ENCODE measurements at regions not wholly inside any gene's neighbourhood (a gene's known extent, or its start where the extent isn't known, plus 50 kb on each side); places are given as distances from the start of the nearest gene placed in this dataset.

DNA sequence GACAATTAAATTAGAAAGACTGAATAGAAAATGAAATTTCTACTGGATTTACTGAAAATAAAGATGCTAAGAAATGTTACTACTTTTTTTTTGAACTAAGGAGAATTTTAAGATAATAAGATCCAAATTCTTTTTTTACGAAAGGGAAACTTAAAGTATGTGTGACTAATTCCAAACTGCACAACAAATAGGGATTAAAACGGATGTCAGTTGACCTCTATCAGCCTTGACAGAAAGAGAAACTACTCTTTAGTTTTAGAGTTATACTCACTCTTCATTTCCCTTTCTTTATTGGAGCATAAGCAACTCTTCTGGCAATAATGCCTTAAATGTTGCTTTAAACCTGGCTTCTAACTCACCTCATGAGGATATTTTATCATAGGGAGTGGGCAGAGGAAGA, 273.8 kb downstream of the SLITRK6 start:
- H3K4me1 ChIP-seq (ENCODE audit: insufficient read depth, low read length, severe bottlenecking), result peaks cover 12% of the 10 kb centered on the region
- no peak overlapping the region for H3K27ac ChIP-seq (ENCODE audit: low read depth, low read length, poor library complexity, severe bottlenecking)
- H3K4me2 ChIP-seq (ENCODE audit: low read length), result no peak overlapping the region
- H3K36me3 ChIP-seq (ENCODE audit: insufficient read depth, low read length), result no peaks in the 10 kb centered on the region
- H3K9me3 ChIP-seq (ENCODE audit: low read length), result no peaks in the 10 kb centered on the region
- H3K4me3 ChIP-seq (ENCODE audit: low read depth, low read length, poor library complexity, severe bottlenecking), result no peak overlapping the region
- no peaks in the 10 kb centered on the region for H3K27me3 ChIP-seq (ENCODE audit: insufficient read depth, low read length)
- H3K9me2 ChIP-seq (ENCODE audit: low read depth, low read length), result no peaks in the 10 kb centered on the region
- no peaks in the 10 kb centered on the region for H3K79me2 ChIP-seq (ENCODE audit: insufficient read depth, low read length)
- no peak overlapping the region for H2AFZ ChIP-seq (ENCODE audit: low read length)
- TF ChIP-seq, protein P1, sequence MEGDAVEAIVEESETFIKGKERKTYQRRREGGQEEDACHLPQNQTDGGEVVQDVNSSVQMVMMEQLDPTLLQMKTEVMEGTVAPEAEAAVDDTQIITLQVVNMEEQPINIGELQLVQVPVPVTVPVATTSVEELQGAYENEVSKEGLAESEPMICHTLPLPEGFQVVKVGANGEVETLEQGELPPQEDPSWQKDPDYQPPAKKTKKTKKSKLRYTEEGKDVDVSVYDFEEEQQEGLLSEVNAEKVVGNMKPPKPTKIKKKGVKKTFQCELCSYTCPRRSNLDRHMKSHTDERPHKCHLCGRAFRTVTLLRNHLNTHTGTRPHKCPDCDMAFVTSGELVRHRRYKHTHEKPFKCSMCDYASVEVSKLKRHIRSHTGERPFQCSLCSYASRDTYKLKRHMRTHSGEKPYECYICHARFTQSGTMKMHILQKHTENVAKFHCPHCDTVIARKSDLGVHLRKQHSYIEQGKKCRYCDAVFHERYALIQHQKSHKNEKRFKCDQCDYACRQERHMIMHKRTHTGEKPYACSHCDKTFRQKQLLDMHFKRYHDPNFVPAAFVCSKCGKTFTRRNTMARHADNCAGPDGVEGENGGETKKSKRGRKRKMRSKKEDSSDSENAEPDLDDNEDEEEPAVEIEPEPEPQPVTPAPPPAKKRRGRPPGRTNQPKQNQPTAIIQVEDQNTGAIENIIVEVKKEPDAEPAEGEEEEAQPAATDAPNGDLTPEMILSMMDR (IDR thresholded peaks at IDR 0.05; ENCODE audit: low read length), result no peak
- no peak for TF ChIP-seq EZH2 (IDR thresholded peaks at IDR 0.05; ENCODE audit: borderline replicate concordance, low read length)
- H3F3A ChIP-seq (ENCODE audit: insufficient read depth, low read length), result no peaks in the 10 kb centered on the region
- H3K9ac ChIP-seq (ENCODE audit: low read length), result no peak overlapping the region
- no peaks in the 10 kb centered on the region for H4K20me1 ChIP-seq (ENCODE audit: insufficient read depth, low read length)

DNA sequence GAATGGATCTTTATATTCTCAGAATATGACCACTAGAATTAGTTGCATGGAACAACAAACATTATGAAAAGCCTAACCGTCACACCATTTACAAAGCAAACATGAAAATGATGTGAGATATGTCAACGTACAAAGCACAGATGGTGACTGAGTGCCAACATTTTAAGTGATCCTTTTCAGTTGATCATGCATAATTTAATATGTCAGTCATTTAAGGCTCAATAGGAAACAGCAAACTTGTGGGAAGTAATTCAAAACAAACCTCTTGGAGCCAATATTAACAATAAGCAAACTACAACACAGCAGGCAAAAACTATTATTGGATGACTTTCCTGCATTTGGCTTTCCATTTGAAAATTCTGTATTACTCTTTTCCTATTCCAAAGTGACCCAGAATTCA, 277.6 kb downstream of the SLITRK6 start:
- Histone ChIP-seq H2AFZ (ENCODE audit: low read length) (no peak overlapping the region), H3K36me3 (ENCODE audit: insufficient read depth, low read length) (no peaks in the 10 kb centered on the region)

DNA sequence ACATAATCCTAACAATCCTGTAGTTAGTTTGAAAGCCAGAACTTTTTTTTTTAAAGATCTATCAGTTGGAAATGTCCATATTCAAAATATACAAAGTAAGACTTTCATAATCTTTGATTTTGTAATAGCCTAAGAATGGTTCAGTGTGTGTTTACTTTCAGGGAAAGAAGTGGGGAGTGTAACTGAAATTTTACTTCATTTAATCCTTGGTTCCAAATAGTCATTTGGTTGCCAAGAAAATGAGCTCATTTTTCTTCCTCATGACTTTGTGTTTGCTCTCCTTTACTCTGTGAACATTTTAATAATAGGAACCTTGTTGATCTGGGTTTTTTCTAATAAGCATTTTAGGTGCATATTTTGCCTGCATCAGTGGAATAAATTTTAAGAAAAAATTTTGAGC, 278.8 kb downstream of the SLITRK6 start:
- H2AFZ ChIP-seq (ENCODE audit: low read length), result no peak overlapping the region
- no peaks in the 10 kb centered on the region for H3K36me3 ChIP-seq (ENCODE audit: insufficient read depth, low read length)
- peaks cover 3% of the 10 kb centered on the region; the same call in 1 of the 2 replicates for H3K9me3 ChIP-seq (ENCODE audit: low read length)
- no peak overlapping the region for H3K27ac ChIP-seq (ENCODE audit: low read depth, low read length, poor library complexity, severe bottlenecking)
- no peak overlapping the region for H3K4me3 ChIP-seq (ENCODE audit: low read depth, low read length, poor library complexity, severe bottlenecking)
- no peak for TF ChIP-seq EZH2 (IDR thresholded peaks at IDR 0.05; ENCODE audit: borderline replicate concordance, low read length)
- TF ChIP-seq, protein P1 (IDR thresholded peaks at IDR 0.05; ENCODE audit: low read length), result no peak
- no peak overlapping the region for H3K9ac ChIP-seq (ENCODE audit: low read length)
- no peaks in the 10 kb centered on the region for H3K4me1 ChIP-seq (ENCODE audit: insufficient read depth, low read length, severe bottlenecking)
- H3K79me2 ChIP-seq (ENCODE audit: insufficient read depth, low read length), result no peaks in the 10 kb centered on the region
- no peaks in the 10 kb centered on the region for H3F3A ChIP-seq (ENCODE audit: insufficient read depth, low read length)
- no peaks in the 10 kb centered on the region for H3K9me2 ChIP-seq (ENCODE audit: low read depth, low read length)
- H4K20me1 ChIP-seq (ENCODE audit: insufficient read depth, low read length), result no peaks in the 10 kb centered on the region
- H3K27me3 ChIP-seq (ENCODE audit: insufficient read depth, low read length), result no peaks in the 10 kb centered on the region
- H3K4me2 ChIP-seq (ENCODE audit: low read length), result no peak overlapping the region

More for the DNA sequence above, 277.6 kb downstream of the SLITRK6 start:
- no peaks in the 10 kb centered on the region for H3F3A ChIP-seq (ENCODE audit: insufficient read depth, low read length)
- no peaks in the 10 kb centered on the region for H3K9me2 ChIP-seq (ENCODE audit: low read depth, low read length)
- H3K4me2 ChIP-seq (ENCODE audit: low read length), result no peak overlapping the region
- TF ChIP-seq EZH2 (IDR thresholded peaks at IDR 0.05; ENCODE audit: borderline replicate concordance, low read length), result no peak
- TF ChIP-seq, protein P1 (IDR thresholded peaks at IDR 0.05; ENCODE audit: low read length), result no peak
- H3K9ac ChIP-seq (ENCODE audit: low read length), result no peak overlapping the region
- no peaks in the 10 kb centered on the region for H3K9me3 ChIP-seq (ENCODE audit: low read length)
- H3K4me3 ChIP-seq (ENCODE audit: low read depth, low read length, poor library complexity, severe bottlenecking), result no peak overlapping the region
- no peaks in the 10 kb centered on the region for H3K79me2 ChIP-seq (ENCODE audit: insufficient read depth, low read length)
- H3K4me1 ChIP-seq (ENCODE audit: insufficient read depth, low read length, severe bottlenecking), result no peaks in the 10 kb centered on the region
- no peak overlapping the region for H3K27ac ChIP-seq (ENCODE audit: low read depth, low read length, poor library complexity, severe bottlenecking)
- H3K27me3 ChIP-seq (ENCODE audit: insufficient read depth, low read length), result no peaks in the 10 kb centered on the region
- no peaks in the 10 kb centered on the region for H4K20me1 ChIP-seq (ENCODE audit: insufficient read depth, low read length)
